Vagina (tissue), 2 donors: ENCODE measurements at regions not wholly inside any gene's neighbourhood (a gene's known extent, or its start where the extent isn't known, plus 50 kb on each side); places are given as distances from the start of the nearest gene placed in this dataset.

ENCODE experiments used
- DNase-seq, 2 donors: peaks; one replicate each; pipeline ENCODE4 v3.0.0-alpha.2; 2017; ENCODE audit errors: extremely low spot score in 2 of 2
- H3K27ac ChIP-seq: fragments of 200-600 bp; sonication (generic); one replicate; pipeline ENCODE4 v1.5.1; 2019
- H3K27me3 ChIP-seq: fragments of 200-600 bp; sonication (generic); one replicate; pipeline ENCODE4 v1.5.1; 2019
- H3K36me3 ChIP-seq, 2 donors: fragments of 200-600 bp; sonication (generic); one replicate each; pipeline ENCODE4 v1.5.1; 2017 to 2019
- H3K4me1 ChIP-seq: fragments of 200-600 bp; sonication (generic); one replicate; pipeline ENCODE4 v1.5.1; 2019
- H3K4me3 ChIP-seq, 2 donors: fragments of 200-600 bp; sonication (generic); 1 replicate in 1 of 2; 2 replicates in 1 of 2; pipeline ENCODE4 v1.5.1; 2016 to 2019
- H3K9me3 ChIP-seq: fragments of 200-600 bp; sonication (generic); one replicate; pipeline ENCODE4 v1.5.1; 2019
- CTCF ChIP-seq, 3 experiments: fragments of 450-650 bp in 2 of 3; fragments of 200-600 bp in 1 of 3; sonication (generic) in 1 of 3; IDR thresholded peaks; one replicate each; pipeline ENCODE4 v1.5.1; 2017 to 2019; ENCODE audit warnings: antibody characterized with exemption in 3 of 3, mild to moderate bottlenecking in 2 of 3, moderate library complexity in 2 of 3
- POLR2A ChIP-seq, 2 donors: fragments of 450-650 bp; IDR thresholded peaks; one replicate each; pipeline ENCODE4 v1.6.1; 2017; ENCODE audit warnings: antibody characterized with exemption in 2 of 2, mild to moderate bottlenecking in 2 of 2, moderate library complexity in 2 of 2
- POLR2AphosphoS5 ChIP-seq, 2 donors: sonication (generic); formaldehyde crosslinking; IDR thresholded peaks; one replicate each; pipeline ENCODE4 v1.9.0; 2017; ENCODE audit warnings: antibody characterized with exemption in 2 of 2, mild to moderate bottlenecking in 2 of 2, low read depth in 1 of 2; ENCODE audit not compliant: insufficient read depth in 1 of 2
- intact Hi-C: fragments of 100-400 bp; cut with DNase I; formaldehyde crosslinking; loops from one replicate; pipeline ENCODE4 v1.15.1; 2023

- H3K27me3 ChIP-seq = no peaks in the 10 kb centered on the region
- no peak overlapping the region for H3K4me3 ChIP-seq
- no peaks in the 10 kb centered on the region for H3K9me3 ChIP-seq
- DNase-seq = no peak
- intact Hi-C loops = no loop called here
- H3K36me3 ChIP-seq = no peaks in the 10 kb centered on the region
- no peak for TF ChIP-seq POLR2A (IDR thresholded peaks at IDR 0.05)
- no peak for TF ChIP-seq CTCF (IDR thresholded peaks at IDR 0.05)
- TF ChIP-seq POLR2AphosphoS5 (IDR thresholded peaks at IDR 0.05; ENCODE audit: insufficient read depth in 1 of 2, low read depth in 1 of 2) = no peak
- peaks cover 10% of the 10 kb centered on the region for H3K4me1 ChIP-seq
- H3K27ac ChIP-seq = no peak overlapping the region
Observed at GRCh38 chr5:87015901-87016300, 251.8 kb upstream of the RASA1 start.

- no peak for TF ChIP-seq CTCF (IDR thresholded peaks at IDR 0.05)
- no peak for TF ChIP-seq POLR2AphosphoS5 (IDR thresholded peaks at IDR 0.05; ENCODE audit: insufficient read depth in 1 of 2, low read depth in 1 of 2)
- TF ChIP-seq POLR2A (IDR thresholded peaks at IDR 0.05) = no peak
- peaks cover 10% of the 10 kb centered on the region for H3K4me1 ChIP-seq
- no peak overlapping the region for H3K27ac ChIP-seq
- no peaks in the 10 kb centered on the region for H3K27me3 ChIP-seq
- intact Hi-C loops = no loop called here
- no peak overlapping the region for H3K4me3 ChIP-seq
- H3K9me3 ChIP-seq = no peaks in the 10 kb centered on the region
- no peaks in the 10 kb centered on the region for H3K36me3 ChIP-seq
- no peak for DNase-seq
Observed at GRCh38 chr5:87020099-87020934, 247.4 kb upstream of the RASA1 start.

GRCh38 chr5:87022415-87022814, 245.3 kb upstream of the RASA1 start:
- no peak for TF ChIP-seq POLR2A (IDR thresholded peaks at IDR 0.05)
- no peak for TF ChIP-seq CTCF (IDR thresholded peaks at IDR 0.05)
- H3K9me3 ChIP-seq = no peaks in the 10 kb centered on the region
- H3K4me1 ChIP-seq = peaks cover 10% of the 10 kb centered on the region
- intact Hi-C loops = no loop called here
- H3K36me3 ChIP-seq = no peaks in the 10 kb centered on the region
- H3K27ac ChIP-seq = no peak overlapping the region
- no peaks in the 10 kb centered on the region for H3K27me3 ChIP-seq
- DNase-seq = no peak
- H3K4me3 ChIP-seq = no peak overlapping the region

GRCh38 chr5:87027570-87027969, 240.1 kb upstream of the RASA1 start:
- TF ChIP-seq POLR2A (IDR thresholded peaks at IDR 0.05) = no peak
- TF ChIP-seq CTCF (IDR thresholded peaks at IDR 0.05) = no peak
- TF ChIP-seq POLR2AphosphoS5 (IDR thresholded peaks at IDR 0.05; ENCODE audit: insufficient read depth in 1 of 2, low read depth in 1 of 2) = no peak
- intact Hi-C loops = no loop called here

GRCh38 chr5:87029951-87030350, 237.7 kb upstream of the RASA1 start:
- TF ChIP-seq CTCF (IDR thresholded peaks at IDR 0.05) (no peak), POLR2AphosphoS5 (IDR thresholded peaks at IDR 0.05; ENCODE audit: insufficient read depth in 1 of 2, low read depth in 1 of 2) (no peak), POLR2A (IDR thresholded peaks at IDR 0.05) (no peak)
- Histone ChIP-seq H3K27me3 (no peaks in the 10 kb centered on the region), H3K27ac (no peak overlapping the region), H3K4me1 (no peaks in the 10 kb centered on the region), H3K4me3 (no peak overlapping the region), H3K36me3 (no peaks in the 10 kb centered on the region), H3K9me3 (no peaks in the 10 kb centered on the region)
- no peak for DNase-seq
- intact Hi-C loops = no loop called here

More at GRCh38 chr5:87027570-87027969, 240.1 kb upstream of the RASA1 start:
- H3K27ac ChIP-seq = no peak overlapping the region
- no peaks in the 10 kb centered on the region for H3K4me1 ChIP-seq
- no peaks in the 10 kb centered on the region for H3K9me3 ChIP-seq
- H3K27me3 ChIP-seq = no peaks in the 10 kb centered on the region
- no peak overlapping the region for H3K4me3 ChIP-seq
- H3K36me3 ChIP-seq = no peaks in the 10 kb centered on the region
- no peak for DNase-seq
